Fibroblast of lung (primary cell): ENCODE measurements at regions not wholly inside any gene's neighbourhood (a gene's known extent, or its start where the extent isn't known, plus 50 kb on each side); places are given as distances from the start of the nearest gene placed in this dataset.

Experiments
- EZH2 ChIP-seq: IDR thresholded peaks from 2 replicates; pipeline ENCODE4 v1.5.1; 2012; ENCODE audit warnings: low read length, control low read depth, mild to moderate bottlenecking; ENCODE audit errors: missing control alignments
- TF ChIP-seq, protein P1 (sequence below), 2 donors: IDR thresholded peaks in 1 of 2; conservative IDR thresholded peaks in 1 of 2; 1 replicate in 1 of 2; 2 replicates in 1 of 2; pipeline ENCODE4 v1.5.1; 2011 to 2012; ENCODE audit warnings: low read length in 2 of 2, control low read depth in 1 of 2, inconsistent platforms in 1 of 2, low read depth in 1 of 2, mild to moderate bottlenecking in 1 of 2

DNA sequence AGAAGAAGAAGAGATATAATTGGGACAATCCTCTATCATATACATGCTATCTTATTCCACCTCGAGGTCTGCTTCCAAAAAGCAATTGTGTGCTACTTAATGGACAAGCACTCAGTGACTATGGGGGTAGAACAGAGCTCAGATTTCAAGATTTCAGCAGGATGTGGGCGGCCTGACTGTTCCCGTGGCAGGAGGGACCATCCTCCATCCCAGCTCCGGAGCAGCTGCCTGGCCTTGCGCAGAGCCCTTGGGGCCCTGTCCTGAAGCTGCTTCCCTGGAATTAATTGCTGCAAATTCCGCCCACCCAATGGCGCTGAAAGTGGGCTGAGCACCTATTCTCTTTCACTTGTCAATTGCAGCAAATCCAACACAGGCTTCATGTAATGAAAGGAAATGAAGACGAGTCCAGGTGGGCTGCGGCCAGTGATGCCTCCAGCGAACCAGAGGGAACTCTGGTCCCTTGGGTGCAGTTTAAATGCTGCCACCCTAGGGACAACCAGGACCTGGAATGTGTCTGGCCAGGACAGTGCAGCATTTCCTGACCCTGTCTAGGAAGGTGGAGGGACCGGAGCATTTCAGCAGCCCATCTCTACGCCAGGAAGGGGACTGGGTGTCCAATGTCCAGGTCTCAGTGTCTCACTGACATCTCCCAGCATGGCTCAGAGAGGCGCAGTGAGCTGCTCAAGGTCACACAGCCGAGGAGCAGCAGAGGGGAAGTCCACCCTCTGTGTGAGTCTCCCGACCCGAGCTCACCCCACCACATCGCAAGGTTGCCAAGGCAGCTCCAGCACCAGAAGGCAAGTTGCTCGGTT lies 50.5 kb upstream of the FCN1 start:
- TF ChIP-seq, protein P1, sequence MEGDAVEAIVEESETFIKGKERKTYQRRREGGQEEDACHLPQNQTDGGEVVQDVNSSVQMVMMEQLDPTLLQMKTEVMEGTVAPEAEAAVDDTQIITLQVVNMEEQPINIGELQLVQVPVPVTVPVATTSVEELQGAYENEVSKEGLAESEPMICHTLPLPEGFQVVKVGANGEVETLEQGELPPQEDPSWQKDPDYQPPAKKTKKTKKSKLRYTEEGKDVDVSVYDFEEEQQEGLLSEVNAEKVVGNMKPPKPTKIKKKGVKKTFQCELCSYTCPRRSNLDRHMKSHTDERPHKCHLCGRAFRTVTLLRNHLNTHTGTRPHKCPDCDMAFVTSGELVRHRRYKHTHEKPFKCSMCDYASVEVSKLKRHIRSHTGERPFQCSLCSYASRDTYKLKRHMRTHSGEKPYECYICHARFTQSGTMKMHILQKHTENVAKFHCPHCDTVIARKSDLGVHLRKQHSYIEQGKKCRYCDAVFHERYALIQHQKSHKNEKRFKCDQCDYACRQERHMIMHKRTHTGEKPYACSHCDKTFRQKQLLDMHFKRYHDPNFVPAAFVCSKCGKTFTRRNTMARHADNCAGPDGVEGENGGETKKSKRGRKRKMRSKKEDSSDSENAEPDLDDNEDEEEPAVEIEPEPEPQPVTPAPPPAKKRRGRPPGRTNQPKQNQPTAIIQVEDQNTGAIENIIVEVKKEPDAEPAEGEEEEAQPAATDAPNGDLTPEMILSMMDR (conservative IDR thresholded peaks at IDR 0.05 in 1 of 2, IDR thresholded peaks at IDR 0.05 in 1 of 2; ENCODE audit: low read depth in 1 of 2, low read length in 2 of 2): no peak
- no peak for TF ChIP-seq EZH2
